ENCODE measurements at regions not wholly inside any gene's neighbourhood (a gene's known extent, or its start where the extent isn't known, plus 50 kb on each side); places are given as distances from the start of the nearest gene placed in this dataset.

DNA sequence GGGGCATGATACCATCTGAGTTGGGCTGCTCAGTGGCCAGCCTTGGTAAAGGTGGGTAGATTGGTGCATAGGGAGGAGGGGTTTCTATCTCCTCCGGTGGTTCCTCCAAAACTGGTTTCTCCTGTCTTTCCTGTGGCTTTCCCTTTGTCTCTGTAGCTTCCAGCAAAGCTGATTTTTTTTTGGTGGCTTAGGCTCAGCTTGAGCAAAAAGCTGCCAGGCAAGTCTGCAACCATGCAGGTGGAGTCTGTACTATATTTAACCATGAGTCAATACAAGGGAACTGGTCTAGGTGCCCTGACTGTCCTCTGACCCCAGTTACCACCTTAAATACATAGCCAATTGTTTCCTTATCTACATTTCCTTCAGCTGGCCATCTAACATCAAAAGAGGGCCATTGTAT lies 64.0 kb upstream of the ZNF681 start:
- Histone ChIP-seq H4K20me1 (ENCODE audit: insufficient read depth, low read length) (no peaks in the 10 kb centered on the region), H3K4me2 (ENCODE audit: low read length) (no peak overlapping the region), H3K27ac (ENCODE audit: low read length) (no peak overlapping the region), H2AFZ (ENCODE audit: low read depth, low read length) (no peak overlapping the region), H3K9ac (ENCODE audit: low read length) (no peak overlapping the region), H3K9me3 (ENCODE audit: insufficient read depth, low read length) (peaks cover 7% of the 10 kb centered on the region; the same call in 1 of the 2 replicates), H3K27me3 (ENCODE audit: low read depth, low read length) (no peaks in the 10 kb centered on the region), H3K36me3 (replicated peaks; ENCODE audit: low read depth, low read length) (no peaks in the 10 kb centered on the region), H3K79me2 (ENCODE audit: low read length) (no peaks in the 10 kb centered on the region), H3K4me3 (ENCODE audit: low read length) (no peak overlapping the region), H3K4me1 (ENCODE audit: low read length) (peaks cover 3% of the 10 kb centered on the region; the same call in 1 of the 2 replicates)
- no peak for TF ChIP-seq EZH2phosphoT487 (IDR thresholded peaks at IDR 0.05; ENCODE audit: low read depth)
- TF ChIP-seq, protein P1, sequence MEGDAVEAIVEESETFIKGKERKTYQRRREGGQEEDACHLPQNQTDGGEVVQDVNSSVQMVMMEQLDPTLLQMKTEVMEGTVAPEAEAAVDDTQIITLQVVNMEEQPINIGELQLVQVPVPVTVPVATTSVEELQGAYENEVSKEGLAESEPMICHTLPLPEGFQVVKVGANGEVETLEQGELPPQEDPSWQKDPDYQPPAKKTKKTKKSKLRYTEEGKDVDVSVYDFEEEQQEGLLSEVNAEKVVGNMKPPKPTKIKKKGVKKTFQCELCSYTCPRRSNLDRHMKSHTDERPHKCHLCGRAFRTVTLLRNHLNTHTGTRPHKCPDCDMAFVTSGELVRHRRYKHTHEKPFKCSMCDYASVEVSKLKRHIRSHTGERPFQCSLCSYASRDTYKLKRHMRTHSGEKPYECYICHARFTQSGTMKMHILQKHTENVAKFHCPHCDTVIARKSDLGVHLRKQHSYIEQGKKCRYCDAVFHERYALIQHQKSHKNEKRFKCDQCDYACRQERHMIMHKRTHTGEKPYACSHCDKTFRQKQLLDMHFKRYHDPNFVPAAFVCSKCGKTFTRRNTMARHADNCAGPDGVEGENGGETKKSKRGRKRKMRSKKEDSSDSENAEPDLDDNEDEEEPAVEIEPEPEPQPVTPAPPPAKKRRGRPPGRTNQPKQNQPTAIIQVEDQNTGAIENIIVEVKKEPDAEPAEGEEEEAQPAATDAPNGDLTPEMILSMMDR (IDR thresholded peaks at IDR 0.05; ENCODE audit: low read depth, low read length): no peak

DNA sequence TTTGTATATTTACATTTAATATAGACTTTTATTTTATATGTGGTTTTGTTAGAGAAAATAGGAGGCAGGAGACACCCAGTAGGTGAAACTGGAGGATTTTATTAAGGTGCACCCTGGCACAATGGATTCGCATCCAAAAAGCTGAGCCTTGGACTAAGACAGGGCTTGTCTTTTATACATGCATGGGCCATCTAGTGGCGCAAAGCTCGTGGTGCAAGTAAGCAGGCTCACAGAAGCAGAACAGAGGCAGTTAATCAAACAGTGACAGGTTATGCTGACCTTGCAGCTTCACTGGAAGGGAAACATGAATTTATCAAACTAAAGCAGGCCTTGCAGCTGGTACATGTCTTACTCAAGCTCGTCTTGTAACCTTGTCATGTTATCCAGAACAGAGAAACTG lies 58.8 kb upstream of the ZNF681 start:
- Histone ChIP-seq H3K4me3 (ENCODE audit: low read length) (no peak overlapping the region), H3K9me3 (ENCODE audit: insufficient read depth, low read length) (peaks cover 7% of the 10 kb centered on the region; the same call in 1 of the 2 replicates), H2AFZ (ENCODE audit: low read depth, low read length) (no peak overlapping the region), H3K4me2 (ENCODE audit: low read length) (no peak overlapping the region), H3K27me3 (ENCODE audit: low read depth, low read length) (no peaks in the 10 kb centered on the region), H3K36me3 (replicated peaks; ENCODE audit: low read depth, low read length) (no peaks in the 10 kb centered on the region), H3K4me1 (ENCODE audit: low read length) (no peaks in the 10 kb centered on the region), H4K20me1 (ENCODE audit: insufficient read depth, low read length) (no peaks in the 10 kb centered on the region), H3K79me2 (ENCODE audit: low read length) (no peaks in the 10 kb centered on the region), H3K9ac (ENCODE audit: low read length) (no peak overlapping the region), H3K27ac (ENCODE audit: low read length) (no peak overlapping the region)
- TF ChIP-seq, protein P1 (IDR thresholded peaks at IDR 0.05; ENCODE audit: low read depth, low read length): peak; percentile 59
- TF ChIP-seq EZH2phosphoT487 (IDR thresholded peaks at IDR 0.05; ENCODE audit: low read depth): no peak

DNA sequence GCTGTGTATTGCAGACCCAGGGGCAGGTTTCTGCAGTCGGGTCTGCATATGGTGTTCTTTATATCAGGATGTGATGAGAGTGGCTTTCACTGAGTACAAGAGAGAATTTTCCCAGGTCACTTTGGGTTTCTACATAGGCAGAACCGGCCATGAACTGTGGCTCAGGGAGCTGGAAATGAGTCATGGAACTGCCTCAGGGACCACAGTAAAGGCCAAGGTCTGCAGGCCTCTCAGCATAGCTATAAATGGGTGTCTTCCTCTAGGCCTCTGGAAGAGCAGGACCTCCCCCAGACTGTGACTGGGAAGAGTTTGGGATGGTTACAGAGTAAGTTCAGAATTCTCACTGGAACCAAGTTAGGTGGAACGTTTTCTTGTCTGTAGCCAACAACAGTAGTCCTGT lies 51.8 kb upstream of the ZNF681 start:
- Histone ChIP-seq H3K36me3 (replicated peaks; ENCODE audit: low read depth, low read length) (no peaks in the 10 kb centered on the region), H3K27ac (ENCODE audit: low read length) (no peak overlapping the region)
- TF ChIP-seq EZH2phosphoT487 (IDR thresholded peaks at IDR 0.05; ENCODE audit: low read depth): no peak
- TF ChIP-seq, protein P1 (IDR thresholded peaks at IDR 0.05; ENCODE audit: low read depth, low read length): no peak

More for the DNA sequence above, 51.8 kb upstream of the ZNF681 start:
- no peak overlapping the region for H3K4me2 ChIP-seq (ENCODE audit: low read length)
- H3K4me1 ChIP-seq (ENCODE audit: low read length): no peaks in the 10 kb centered on the region
- no peaks in the 10 kb centered on the region for H3K27me3 ChIP-seq (ENCODE audit: low read depth, low read length)
- no peak overlapping the region for H3K9ac ChIP-seq (ENCODE audit: low read length)
- H3K79me2 ChIP-seq (ENCODE audit: low read length): no peaks in the 10 kb centered on the region
- H4K20me1 ChIP-seq (ENCODE audit: insufficient read depth, low read length): no peaks in the 10 kb centered on the region
- H2AFZ ChIP-seq (ENCODE audit: low read depth, low read length): no peak overlapping the region
- no peak overlapping the region for H3K4me3 ChIP-seq (ENCODE audit: low read length)
- H3K9me3 ChIP-seq (ENCODE audit: insufficient read depth, low read length): no peaks in the 10 kb centered on the region
